Hypothalamus (tissue), 51 donors: ENCODE measurements at regions not wholly inside any gene's neighbourhood (a gene's known extent, or its start where the extent isn't known, plus 50 kb on each side); places are given as distances from the start of the nearest gene placed in this dataset.
A peak's percentile ranks its signal among the peaks of the same experiment; 100 is the strongest.
"Not testable (repeated sequence)": the region's sequence is repeated elsewhere in the genome, so short reads cannot be mapped to it uniquely, and the experiment has no call there.

Experiments
- DNase-seq, 51 donors: peaks; one replicate each; lab custom pipeline; 2025; lab: John Stamatoyannopoulos, UW

- no peak for DNase-seq
These were observed 321.5 kb upstream of the FAM78B start for GRCh38 chr1:166488327-166488726.

GRCh38 chr1:166489356-166489669, 322.5 kb upstream of the FAM78B start:
- no peak for DNase-seq

DNA sequence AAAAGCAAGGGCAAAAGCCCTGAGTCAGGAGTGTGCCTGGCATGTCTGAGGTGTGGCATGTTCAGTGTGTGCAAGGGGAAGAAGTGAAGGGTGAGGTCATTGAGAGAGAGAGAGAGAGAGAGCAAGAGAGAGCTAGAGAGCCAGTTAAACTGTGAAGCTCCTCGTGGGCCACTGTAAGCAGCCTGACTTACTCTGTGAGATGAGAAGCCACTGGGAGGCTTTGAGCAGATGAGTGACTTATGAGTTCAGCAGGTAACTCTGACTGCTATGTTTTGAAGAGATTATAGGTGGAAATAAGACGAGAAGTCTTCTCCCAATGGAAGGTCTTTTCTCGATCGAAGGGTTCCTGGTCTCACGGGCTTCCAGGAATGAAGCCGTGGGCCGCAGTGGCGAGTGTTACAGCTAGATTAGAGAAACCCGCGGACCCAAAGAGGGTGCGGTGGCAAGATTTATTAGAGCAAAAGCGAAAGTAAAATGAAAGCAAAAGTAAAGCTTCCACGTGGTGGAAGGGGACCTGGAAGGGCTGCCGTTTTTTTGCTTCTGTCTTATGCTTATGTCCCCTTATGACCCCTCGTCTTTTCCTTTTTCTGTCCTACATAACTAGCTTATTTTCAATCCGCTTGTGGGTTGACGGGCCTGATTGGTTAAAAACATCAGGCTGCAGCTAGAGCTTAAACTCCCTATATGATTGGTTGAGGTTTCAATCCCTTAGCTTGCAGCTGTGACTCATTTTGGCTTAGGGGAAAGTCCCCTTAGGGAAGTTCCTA, 323.1 kb upstream of the FAM78B start:
- DNase-seq, result peak in 1 of 51 donors; percentile 1

GRCh38 chr1:166490437-166490991, 323.7 kb upstream of the FAM78B start:
- no peak for DNase-seq

GRCh38 chr1:166493765-166494164, 327.0 kb upstream of the FAM78B start:
- not testable (repeated sequence) for DNase-seq

DNA sequence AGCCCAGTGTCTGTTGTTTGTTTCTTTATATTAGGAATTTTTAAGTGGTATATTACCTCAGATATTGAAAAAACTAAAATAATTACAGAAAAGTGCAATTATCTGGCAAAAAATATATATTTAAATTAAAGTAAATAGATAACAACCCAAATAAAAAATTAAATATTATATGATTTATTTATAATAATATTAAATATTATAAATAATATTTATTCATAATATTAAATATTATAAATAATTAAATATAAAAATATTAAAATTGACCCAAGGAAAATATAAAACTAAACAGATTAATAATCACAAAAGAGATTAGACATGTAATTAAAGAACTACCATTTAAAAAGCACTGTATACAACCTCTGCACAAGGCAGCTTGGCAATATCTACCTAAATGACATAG, 331.9 kb upstream of the POGK start:
- no peak for DNase-seq

DNA sequence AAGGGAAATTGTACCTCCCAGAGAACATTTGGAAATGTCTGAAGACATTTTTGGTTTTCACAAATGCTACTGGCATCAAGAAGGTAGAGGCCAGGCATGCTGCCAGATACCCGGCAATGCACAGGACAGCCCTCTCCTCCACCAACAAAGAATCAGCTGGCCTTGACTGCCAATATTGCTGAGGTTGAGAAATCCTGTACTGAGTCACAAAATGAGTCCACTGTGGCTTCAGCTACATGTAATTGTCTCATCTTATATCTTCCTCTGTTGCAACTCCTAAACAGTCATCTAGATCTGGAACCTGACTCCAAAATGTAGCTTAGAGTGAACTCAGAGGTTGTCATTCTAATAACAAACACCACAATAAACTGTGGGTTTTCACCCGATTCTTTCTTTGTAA, 327.5 kb upstream of the POGK start:
- DNase-seq, result no peak

DNA sequence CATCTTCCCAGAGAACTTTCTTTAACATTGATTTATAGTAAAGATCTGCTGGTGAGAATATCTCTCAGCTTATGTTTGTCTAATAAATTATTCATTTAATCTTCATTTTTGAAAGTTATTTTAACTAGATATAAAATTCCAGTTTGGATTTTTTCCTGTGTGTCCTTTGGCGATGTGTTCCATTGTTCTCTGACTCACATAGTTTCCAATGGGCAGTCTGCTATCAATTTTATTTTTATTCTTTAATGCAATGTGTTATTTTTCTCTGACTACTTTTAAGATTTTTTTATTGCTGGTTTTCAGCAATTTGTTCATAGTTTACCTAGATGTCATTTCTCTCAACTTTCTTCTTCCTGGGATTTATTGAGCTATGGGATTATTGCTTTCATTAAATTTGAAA, 325.2 kb upstream of the POGK start:
- DNase-seq, result no peak

DNA sequence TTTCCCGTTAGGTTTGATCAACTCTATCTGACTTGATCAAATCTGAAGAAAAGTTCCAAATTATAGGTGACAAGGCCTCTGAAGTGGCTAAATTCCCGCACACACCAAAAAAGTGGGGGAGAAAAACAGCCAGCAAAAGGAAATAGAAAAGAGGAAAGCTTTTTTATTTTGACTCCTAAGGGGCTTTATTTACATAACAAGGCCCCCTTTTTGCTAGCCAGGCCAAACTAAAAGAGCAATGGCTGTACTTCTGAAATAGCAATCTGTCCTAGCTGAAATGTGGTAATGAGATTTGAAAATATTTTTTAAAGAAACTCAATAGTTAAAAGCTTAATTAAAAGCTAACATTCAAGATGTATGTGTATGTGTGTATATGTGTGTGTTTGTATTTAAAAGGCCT, 311.5 kb upstream of the POGK start:
- DNase-seq, result no peak

DNA sequence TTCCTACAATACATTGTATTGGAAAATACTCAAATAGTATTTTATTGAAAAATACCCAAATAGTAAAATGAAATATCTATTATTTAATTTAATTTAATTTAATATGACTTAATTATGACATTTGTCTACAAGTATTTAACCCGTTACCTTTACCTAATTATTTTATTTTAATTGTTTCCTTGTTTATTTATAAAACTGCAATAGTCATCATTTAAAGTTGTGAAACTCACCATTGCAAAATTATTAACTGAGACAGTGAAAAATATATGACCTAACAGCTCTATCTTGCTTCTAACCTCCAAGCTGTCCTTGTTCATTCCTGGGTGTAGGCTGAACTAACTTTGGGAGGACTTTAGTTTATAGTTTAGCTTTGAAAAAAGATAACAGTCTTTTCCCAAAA, 300.6 kb upstream of the POGK start:
- DNase-seq, result no peak

- no peak for DNase-seq
These were observed 295.2 kb upstream of the POGK start for GRCh38 chr1:166544036-166544435.

DNA sequence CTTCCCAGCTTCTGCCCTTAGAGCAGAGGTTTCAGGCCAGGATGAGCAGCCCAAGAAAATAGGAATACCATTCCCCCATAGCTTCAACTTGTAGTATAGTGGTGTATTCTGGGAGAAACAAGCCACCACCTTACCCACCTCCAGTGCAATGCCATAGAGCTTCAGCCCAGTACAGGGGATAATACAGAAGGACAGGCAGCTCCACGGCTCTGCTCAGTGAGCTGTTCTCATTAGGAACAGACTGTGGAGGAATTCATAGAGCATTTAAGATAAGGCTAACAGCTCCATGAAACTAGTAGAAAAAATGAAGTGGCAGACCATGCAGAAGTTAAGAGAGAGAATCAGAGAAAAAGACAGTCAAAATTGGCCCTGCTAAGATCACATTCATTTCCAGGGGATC, 294.7 kb upstream of the POGK start:
- DNase-seq, result no peak

DNA sequence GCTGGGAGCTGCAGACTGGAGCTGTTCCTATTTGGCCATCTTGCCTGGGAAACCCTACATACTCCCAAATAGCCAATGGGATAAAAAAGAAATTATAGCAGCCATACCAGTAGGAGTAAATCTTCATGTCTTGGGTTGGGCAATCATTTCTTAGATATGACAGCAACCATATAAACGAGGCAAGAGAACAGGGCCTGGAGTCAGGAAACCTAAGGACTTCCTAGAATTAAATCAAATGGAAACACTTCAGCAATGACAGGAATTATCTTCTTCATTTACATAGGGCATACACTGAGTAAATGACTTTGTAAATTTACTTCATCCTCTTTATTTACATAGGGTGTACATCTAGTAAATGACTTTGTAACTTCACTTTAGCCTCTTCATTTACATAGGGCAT, 286.6 kb upstream of the POGK start:
- no peak for DNase-seq

DNA sequence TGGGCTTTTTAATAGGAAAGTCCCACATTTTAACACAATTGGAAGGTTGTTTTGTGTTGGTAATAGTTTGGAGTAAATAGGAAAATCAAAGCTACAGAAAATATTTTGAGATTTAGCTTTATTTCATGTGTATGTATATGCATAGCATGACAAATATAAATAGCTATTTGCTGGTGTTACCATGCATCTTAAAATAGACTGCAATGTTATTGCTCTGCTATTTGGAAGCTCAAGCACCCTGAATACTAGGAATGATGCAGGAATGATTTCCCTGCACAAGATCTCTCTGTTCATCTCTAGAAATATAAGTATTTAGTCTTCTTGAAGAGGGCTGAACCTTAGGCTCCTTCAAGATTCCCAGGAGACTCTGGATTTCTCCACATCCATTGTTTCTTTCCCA, 268.3 kb upstream of the POGK start:
- no peak for DNase-seq

GRCh38 chr1:166573199-166573598, 266.1 kb upstream of the POGK start:
- DNase-seq, result no peak

DNA sequence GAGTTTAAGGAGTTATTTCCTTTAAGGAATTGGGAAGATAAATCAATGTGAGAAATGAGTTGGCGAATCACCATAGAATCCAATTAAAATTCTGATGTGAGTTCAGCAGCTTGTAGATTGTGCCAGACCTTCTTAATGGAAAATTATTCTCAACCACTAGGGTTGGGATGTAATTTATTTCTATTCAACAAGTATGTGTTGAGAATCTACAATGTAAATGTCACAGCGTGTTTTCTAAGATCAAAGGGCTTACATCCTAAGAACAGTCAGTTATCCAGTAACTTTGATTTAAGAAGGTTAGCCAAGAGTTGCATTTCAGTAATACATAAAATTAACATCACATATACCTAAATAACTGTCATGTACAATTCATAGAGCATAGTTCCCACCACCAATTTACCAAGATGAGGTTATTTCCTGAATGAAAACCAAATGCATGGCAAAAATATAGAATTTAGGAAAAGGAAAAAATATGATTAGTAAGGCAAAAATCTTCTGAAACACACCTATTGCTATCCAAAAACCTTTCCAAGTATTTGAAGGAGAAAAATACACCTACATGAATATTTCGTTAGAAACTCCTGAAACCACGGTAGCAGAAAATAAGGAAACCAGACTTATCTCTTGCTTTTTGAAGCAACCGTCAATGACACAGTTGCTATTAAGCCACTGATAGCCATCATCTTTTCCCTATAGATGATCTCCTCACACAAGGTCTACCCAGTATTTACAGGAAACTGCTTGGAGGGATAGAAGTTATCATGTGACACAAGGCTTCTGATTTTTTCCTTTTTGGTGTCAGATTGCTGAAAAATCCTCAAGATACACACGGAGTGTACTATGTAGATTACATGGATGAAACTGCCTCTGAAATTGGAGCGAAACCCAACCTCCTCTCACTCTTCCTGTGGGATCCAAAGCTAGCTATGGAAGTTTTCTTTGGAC, 259.4 kb upstream of the POGK start:
- DNase-seq, result no peak

DNA sequence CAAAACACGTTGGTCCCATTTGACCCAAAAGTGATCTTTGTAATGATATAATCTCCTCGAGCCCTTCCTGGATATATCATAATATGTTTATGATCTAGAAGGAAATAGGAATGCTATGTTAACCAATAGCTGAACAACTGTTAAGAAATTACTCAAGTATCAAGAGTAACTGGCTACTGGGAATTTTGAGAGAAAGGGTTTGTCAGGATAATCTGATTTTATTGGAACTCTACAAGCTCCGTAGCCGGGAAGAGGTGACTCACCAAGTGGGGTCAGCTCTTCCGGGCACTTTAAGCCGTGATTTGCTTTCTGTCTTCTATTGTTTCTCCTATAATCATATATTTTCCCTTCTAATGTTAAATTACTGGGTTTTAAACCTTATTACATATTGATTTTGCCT, 250.5 kb upstream of the POGK start:
- DNase-seq, result no peak

DNA sequence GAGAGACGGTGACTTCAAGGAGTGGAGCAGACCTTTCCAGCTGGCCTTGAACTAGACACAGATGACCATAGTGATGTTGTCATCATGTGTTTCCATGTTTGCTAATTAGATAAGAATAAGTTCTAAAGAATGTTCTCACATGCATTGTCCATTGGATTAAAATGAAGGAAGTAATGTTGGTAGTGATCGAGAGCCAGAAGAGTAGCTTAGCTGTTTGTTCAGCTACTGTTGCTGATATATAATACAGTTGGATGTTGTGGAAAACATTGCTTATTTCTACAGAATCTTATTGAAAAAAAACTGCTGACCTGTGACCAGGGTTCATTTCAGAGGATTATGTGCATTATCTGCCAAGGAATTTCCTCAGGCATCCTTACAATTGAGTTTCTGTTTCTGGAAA, 249.1 kb upstream of the POGK start:
- DNase-seq, result no peak

- no peak for DNase-seq
These were observed 244.6 kb upstream of the POGK start for GRCh38 chr1:166594646-166595045.

DNA sequence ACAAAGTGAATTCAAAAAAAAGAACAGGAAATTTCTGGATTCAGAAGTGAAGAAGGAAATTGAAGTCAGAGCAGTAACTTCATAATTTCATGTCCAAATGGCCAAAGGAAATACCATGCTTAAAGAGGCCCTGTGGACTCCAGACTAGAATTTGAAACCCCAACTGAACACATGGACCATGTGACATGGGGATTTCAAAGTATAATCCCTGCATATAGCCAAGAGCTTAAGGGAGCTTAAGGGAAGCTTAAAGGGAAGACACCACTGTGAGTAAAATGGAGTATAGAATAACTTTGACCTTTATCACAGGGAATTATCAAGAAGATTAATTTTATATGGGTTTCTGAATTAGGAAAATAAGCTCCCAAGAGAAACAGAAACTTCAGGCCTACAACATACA, 241.8 kb upstream of the POGK start:
- no peak for DNase-seq

DNA sequence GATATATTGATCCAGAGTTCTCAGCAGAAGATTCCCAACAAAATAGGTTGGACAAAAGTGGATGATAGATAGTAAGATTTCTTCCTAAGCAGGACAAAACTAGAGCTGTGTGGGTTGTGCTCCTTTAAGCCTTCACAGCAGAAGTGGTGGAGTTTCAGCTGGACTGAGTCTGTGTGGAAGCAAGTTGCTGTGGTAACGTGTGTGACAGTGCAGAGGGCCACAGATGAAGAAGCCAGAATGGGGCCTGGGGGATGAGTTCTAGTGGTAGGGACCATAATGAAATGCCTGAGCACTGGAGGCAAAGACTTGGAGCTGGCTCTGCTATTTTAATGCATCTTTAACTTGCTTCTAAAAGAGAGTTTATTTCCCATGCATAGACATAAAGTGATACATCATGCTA, 238.7 kb upstream of the POGK start:
- no peak for DNase-seq
